LoVo (cell line): ENCODE measurements at regions not wholly inside any gene's neighbourhood (a gene's known extent, or its start where the extent isn't known, plus 50 kb on each side); places are given as distances from the start of the nearest gene placed in this dataset.
"Not testable (repeated sequence)": the region's sequence is repeated elsewhere in the genome, so short reads cannot be mapped to it uniquely, and the experiment has no call there.

Experiments
- DNase-seq: peaks from one replicate; pipeline ENCODE4 v3.0.0-alpha.2; 2016; ENCODE audit warnings: low spot score

GRCh38 chr4:31016322-31017061 lies 296.3 kb downstream of the PCDH7 start:
- DNase-seq = no peak

- no peak for DNase-seq
These were observed 300.2 kb downstream of the PCDH7 start for GRCh38 chr4:31020363-31020762.

- DNase-seq = no peak
These were observed 300.8 kb downstream of the PCDH7 start for GRCh38 chr4:31021008-31021407.

- DNase-seq = no peak
These were observed 302.5 kb downstream of the PCDH7 start for GRCh38 chr4:31022702-31023101.

GRCh38 chr4:31023109-31023508 lies 302.9 kb downstream of the PCDH7 start:
- no peak for DNase-seq

GRCh38 chr4:31023742-31024141 lies 303.6 kb downstream of the PCDH7 start:
- DNase-seq = no peak

GRCh38 chr4:31024781-31025180 lies 304.6 kb downstream of the PCDH7 start:
- not testable (repeated sequence) for DNase-seq

- no peak for DNase-seq
These were observed 306.1 kb downstream of the PCDH7 start for GRCh38 chr4:31026256-31026655.

- DNase-seq = no peak
These were observed 314.4 kb downstream of the PCDH7 start for GRCh38 chr4:31034550-31034949.

- DNase-seq = no peak
These were observed 315.6 kb downstream of the PCDH7 start for GRCh38 chr4:31035761-31036160.

GRCh38 chr4:31037703-31038102 lies 317.5 kb downstream of the PCDH7 start:
- DNase-seq = no peak

- no peak for DNase-seq
These were observed 319.2 kb downstream of the PCDH7 start for GRCh38 chr4:31039382-31039781.

- DNase-seq = no peak
These were observed 319.9 kb downstream of the PCDH7 start for GRCh38 chr4:31040106-31040505.

- DNase-seq = no peak
These were observed 321.2 kb downstream of the PCDH7 start for GRCh38 chr4:31041385-31041784.

GRCh38 chr4:31041853-31042252 lies 321.7 kb downstream of the PCDH7 start:
- DNase-seq = no peak

- DNase-seq = no peak
These were observed 323.4 kb downstream of the PCDH7 start for GRCh38 chr4:31043382-31044062.

GRCh38 chr4:31045151-31045550 lies 325.0 kb downstream of the PCDH7 start:
- no peak for DNase-seq

GRCh38 chr4:31045724-31046318 lies 325.7 kb downstream of the PCDH7 start:
- DNase-seq = no peak

- no peak for DNase-seq
These were observed 331.0 kb downstream of the PCDH7 start for GRCh38 chr4:31051151-31051550.

GRCh38 chr4:31051565-31051964 lies 331.4 kb downstream of the PCDH7 start:
- DNase-seq = no peak

GRCh38 chr4:31052519-31052918 lies 332.4 kb downstream of the PCDH7 start:
- DNase-seq = no peak

- DNase-seq = no peak
These were observed 333.3 kb downstream of the PCDH7 start for GRCh38 chr4:31053451-31053850.

GRCh38 chr4:31054295-31054694 lies 334.1 kb downstream of the PCDH7 start:
- DNase-seq = no peak
